Stomach (tissue), 4 donors: ENCODE measurements at regions not wholly inside any gene's neighbourhood (a gene's known extent, or its start where the extent isn't known, plus 50 kb on each side); places are given as distances from the start of the nearest gene placed in this dataset.

Experiments
- POLR2A ChIP-seq, 4 donors: fragments of 450-650 bp; IDR thresholded peaks; one replicate each; pipeline ENCODE4 v1.6.1; 2016; ENCODE audit warnings: antibody characterized with exemption in 4 of 4, control low read depth in 2 of 4, mild to moderate bottlenecking in 1 of 4, moderate library complexity in 1 of 4
- POLR2AphosphoS5 ChIP-seq, 3 donors: sonication (generic); formaldehyde crosslinking; IDR thresholded peaks; one replicate each; pipeline ENCODE4 v1.6.1; 2016; ENCODE audit warnings: antibody characterized with exemption in 3 of 3

DNA sequence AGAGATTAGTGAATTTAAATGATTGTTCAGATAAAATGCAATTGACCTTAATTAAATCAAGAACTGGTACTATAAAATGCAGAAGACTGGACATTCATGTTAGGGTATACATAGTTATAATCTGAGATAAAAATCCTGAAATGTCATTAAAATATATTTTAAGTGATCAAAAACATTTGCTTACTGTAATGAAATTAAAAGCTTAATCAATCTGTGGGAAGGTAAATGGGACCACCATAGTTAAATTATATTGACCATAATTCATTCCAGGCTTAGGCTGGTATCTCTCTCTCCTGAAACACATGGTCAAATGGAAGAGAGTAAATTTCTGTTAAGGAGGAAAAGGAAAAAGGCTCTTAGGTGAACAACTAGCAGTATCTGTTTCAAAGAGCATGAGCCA lies 474.4 kb downstream of the C4orf33 start:
- TF ChIP-seq POLR2AphosphoS5 (IDR thresholded peaks at IDR 0.05) (no peak), POLR2A (IDR thresholded peaks at IDR 0.05) (no peak)
